Hematopoietic multipotent progenitor cell treated with erythropoietin and hydrocortisone succinate and interleukin-3 and kit ligand, for 4 days (in vitro differentiated cells): ENCODE measurements at regions not wholly inside any gene's neighbourhood (a gene's known extent, or its start where the extent isn't known, plus 50 kb on each side); places are given as distances from the start of the nearest gene placed in this dataset.
A peak's percentile ranks its signal among the peaks of the same experiment; 100 is the strongest.
"Not testable (repeated sequence)": the region's sequence is repeated elsewhere in the genome, so short reads cannot be mapped to it uniquely, and the experiment has no call there.

Source experiments
- DNase-seq: peaks from one replicate; pipeline ENCODE4 v3.0.0-alpha.2; 2015

GRCh38 chr17:63189082-63189481 is 223.0 kb downstream of the TANC2 start:
- DNase-seq, result peak; percentile 16

- DNase-seq, result no peak
Measured at GRCh38 chr17:63189930-63190329, 223.9 kb downstream of the TANC2 start.

- DNase-seq, result no peak
Measured at GRCh38 chr17:63190821-63191370, 224.9 kb downstream of the TANC2 start.

- no peak for DNase-seq
Measured at GRCh38 chr17:63191610-63192009, 225.6 kb downstream of the TANC2 start.

GRCh38 chr17:63193827-63194226 is 227.8 kb downstream of the TANC2 start:
- no peak for DNase-seq

- peak; percentile 6 for DNase-seq
Measured at GRCh38 chr17:63196772-63197335, 230.8 kb downstream of the TANC2 start.

GRCh38 chr17:63203652-63204051 is 237.6 kb downstream of the TANC2 start:
- DNase-seq, result no peak

- DNase-seq, result peak; percentile 8
Measured at GRCh38 chr17:63221939-63222338, 224.2 kb downstream of the CYB561 start.

- peak; percentile 37 for DNase-seq
Measured at GRCh38 chr17:63222655-63223054, 223.5 kb downstream of the CYB561 start.

GRCh38 chr17:63223212-63223911 is 222.7 kb downstream of the CYB561 start:
- DNase-seq, result no peak

- no peak for DNase-seq
Measured at GRCh38 chr17:63224644-63225043, 221.5 kb downstream of the CYB561 start.

- DNase-seq, result not testable (repeated sequence)
Measured at GRCh38 chr17:63226720-63227119, 219.4 kb downstream of the CYB561 start.

- DNase-seq, result not testable (repeated sequence)
Measured at GRCh38 chr17:63231015-63231620, 215.0 kb downstream of the CYB561 start.

GRCh38 chr17:63232565-63233310 is 213.4 kb downstream of the CYB561 start:
- DNase-seq, result no peak

- no peak for DNase-seq
Measured at GRCh38 chr17:63240106-63240505, 206.0 kb downstream of the CYB561 start.

GRCh38 chr17:63246344-63246743 is 199.8 kb downstream of the CYB561 start:
- no peak for DNase-seq

GRCh38 chr17:63247706-63248105 is 198.4 kb downstream of the CYB561 start:
- DNase-seq, result no peak

GRCh38 chr17:63249256-63250004 is 196.7 kb downstream of the CYB561 start:
- DNase-seq, result peak; percentile 9

- no peak for DNase-seq
Measured at GRCh38 chr17:63250830-63251229, 195.3 kb downstream of the CYB561 start.

- DNase-seq, result no peak
Measured at GRCh38 chr17:63258785-63259184, 187.3 kb downstream of the CYB561 start.

- no peak for DNase-seq
Measured at GRCh38 chr17:63262751-63263476, 183.2 kb downstream of the CYB561 start.

GRCh38 chr17:63265526-63265925 is 180.6 kb downstream of the CYB561 start:
- no peak for DNase-seq
